ENCODE measurements at regions not wholly inside any gene's neighbourhood (a gene's known extent, or its start where the extent isn't known, plus 50 kb on each side); places are given as distances from the start of the nearest gene placed in this dataset.

- DNase-seq, result no peak
- H3K36me3 ChIP-seq, result no peaks in the 10 kb centered on the region
- 76 to 81% methylated on average over 6 of the region's 6 CpGs for WGBS, 2 donors (ENCODE audit: low coverage in 1 of 2)
- peaks cover 0 to 16% (median 7%) of the 10 kb centered on the region in 4 donors for H3K4me1 ChIP-seq
- in situ Hi-C loops (cut with MboI; ENCODE audit: low pct_ligation_motif_present in 1 of 4, low pct_unique_long_range_greater_than_20kb in 1 of 4, low sequenced_read_pairs in 3 of 4) (no loop called here), intact Hi-C loops (cut with DNase I; ENCODE audit: low total_unique reads) (no loop called here)
- H3K9me3 ChIP-seq, result no peaks in the 10 kb centered on the region
- H3K27me3 ChIP-seq, result no peaks in the 10 kb centered on the region
- no peak overlapping the region for H3K27ac ChIP-seq
- no peak for TF ChIP-seq CTCF (IDR thresholded peaks at IDR 0.05)
- no peak for TF ChIP-seq EP300 (IDR thresholded peaks at IDR 0.05; ENCODE audit: low read depth)
- TF ChIP-seq POLR2AphosphoS5 (IDR thresholded peaks at IDR 0.05), result no peak
- TF ChIP-seq POLR2A (IDR thresholded peaks at IDR 0.05), result no peak
- no peak overlapping the region for H3K4me3 ChIP-seq
Measured at GRCh38 chr1:91124290-91124985, 102.6 kb upstream of the ZNF644 start.

GRCh38 chr1:91123773-91124172, 101.9 kb upstream of the ZNF644 start:
- H3K27ac ChIP-seq, result no peak overlapping the region
- no peaks in the 10 kb centered on the region for H3K36me3 ChIP-seq
- H3K9me3 ChIP-seq, result no peaks in the 10 kb centered on the region
- 46 to 67% methylated on average over 3 to 4 of the region's 4 CpGs for WGBS, 2 donors (ENCODE audit: low coverage in 1 of 2)
- no peaks in the 10 kb centered on the region for H3K27me3 ChIP-seq
- in situ Hi-C loops (cut with MboI; ENCODE audit: low pct_ligation_motif_present in 1 of 4, low pct_unique_long_range_greater_than_20kb in 1 of 4, low sequenced_read_pairs in 3 of 4), result no loop called here
- no peak for DNase-seq
- H3K4me3 ChIP-seq, result no peak overlapping the region
- TF ChIP-seq POLR2A (IDR thresholded peaks at IDR 0.05), result no peak
- no peak for TF ChIP-seq POLR2AphosphoS5 (IDR thresholded peaks at IDR 0.05)
- no peak for TF ChIP-seq EP300 (IDR thresholded peaks at IDR 0.05; ENCODE audit: low read depth)
- TF ChIP-seq CTCF (IDR thresholded peaks at IDR 0.05), result no peak
- H3K4me1 ChIP-seq, result peaks cover 0 to 16% (median 7%) of the 10 kb centered on the region in 4 donors
- intact Hi-C loops (cut with DNase I; ENCODE audit: low total_unique reads), result no loop called here

GRCh38 chr1:91123319-91123718, 101.5 kb upstream of the ZNF644 start:
- Histone ChIP-seq H3K9me3 (no peaks in the 10 kb centered on the region), H3K4me1 (peaks cover 0 to 16% (median 7%) of the 10 kb centered on the region in 4 donors), H3K27me3 (no peaks in the 10 kb centered on the region), H3K36me3 (no peaks in the 10 kb centered on the region), H3K4me3 (no peak overlapping the region), H3K27ac (no peak overlapping the region)
- in situ Hi-C loops (cut with MboI; ENCODE audit: low pct_ligation_motif_present in 1 of 4, low pct_unique_long_range_greater_than_20kb in 1 of 4, low sequenced_read_pairs in 3 of 4) (no loop called here), intact Hi-C loops (cut with DNase I; ENCODE audit: low total_unique reads) (no loop called here)
- TF ChIP-seq POLR2AphosphoS5 (IDR thresholded peaks at IDR 0.05), result no peak
- TF ChIP-seq CTCF (IDR thresholded peaks at IDR 0.05), result no peak
- TF ChIP-seq POLR2A (IDR thresholded peaks at IDR 0.05), result no peak
- TF ChIP-seq EP300 (IDR thresholded peaks at IDR 0.05; ENCODE audit: low read depth), result no peak
- 20 to 22% methylated on average over 1 to 2 of the region's 2 CpGs for WGBS, 2 donors (ENCODE audit: low coverage in 1 of 2)
- DNase-seq, result no peak

GRCh38 chr1:91122106-91122717, 100.4 kb upstream of the ZNF644 start:
- TF ChIP-seq EP300 (IDR thresholded peaks at IDR 0.05; ENCODE audit: low read depth) (no peak), POLR2A (IDR thresholded peaks at IDR 0.05) (no peak), CTCF (IDR thresholded peaks at IDR 0.05) (no peak), POLR2AphosphoS5 (IDR thresholded peaks at IDR 0.05) (no peak)
- H3K27ac ChIP-seq, result no peak overlapping the region
- in situ Hi-C loops (cut with MboI; ENCODE audit: low pct_ligation_motif_present in 1 of 4, low pct_unique_long_range_greater_than_20kb in 1 of 4, low sequenced_read_pairs in 3 of 4), result no loop called here
- peaks cover 0 to 16% (median 7%) of the 10 kb centered on the region in 4 donors for H3K4me1 ChIP-seq
- intact Hi-C loops (cut with DNase I; ENCODE audit: low total_unique reads), result no loop called here
- 75 to 92% methylated on average over 2 of the region's 2 CpGs for WGBS, 2 donors (ENCODE audit: low coverage in 1 of 2)
- H3K36me3 ChIP-seq, result no peaks in the 10 kb centered on the region
- DNase-seq, result no peak
- no peak overlapping the region for H3K4me3 ChIP-seq
- H3K9me3 ChIP-seq, result no peaks in the 10 kb centered on the region
- H3K27me3 ChIP-seq, result no peaks in the 10 kb centered on the region
